Activated naive CD4-positive, alpha-beta T cell treated with anti-CD3 and anti-CD28 coated beads, Interleukin-2, amount 10 ng/mL, durations not matched to agents 7 days and 5 days (primary cell): ENCODE measurements at regions not wholly inside any gene's neighbourhood (a gene's known extent, or its start where the extent isn't known, plus 50 kb on each side); places are given as distances from the start of the nearest gene placed in this dataset.

Experiments used
- CTCF ChIA-PET: fragments of 350-600 bp; sonication (Branson Sonifier 250); formaldehyde crosslinking; loops from one replicate; lab custom pipeline; 2021; ENCODE audit warnings: antibody characterized with exemption; lab: Charles Lee
- DNase-seq: peaks from one replicate; pipeline ENCODE4 v3.0.0-alpha.2; 2020
- H3K27ac Mint-ChIP-seq: one replicate; pipeline ENCODE4 v1.8.0; 2021; ENCODE audit warnings: mild to moderate bottlenecking, moderate library complexity, mixed read lengths
- H3K27me3 Mint-ChIP-seq: one replicate; pipeline ENCODE4 v1.8.0; 2021; ENCODE audit warnings: mild to moderate bottlenecking, mixed read lengths
- H3K36me3 Mint-ChIP-seq: one replicate; pipeline ENCODE4 v1.8.0; 2021; ENCODE audit warnings: mixed read lengths
- H3K4me1 Mint-ChIP-seq: one replicate; pipeline ENCODE4 v1.8.0; 2021; ENCODE audit warnings: mixed read lengths
- H3K4me3 Mint-ChIP-seq: one replicate; pipeline ENCODE4 v1.8.0; 2021; ENCODE audit warnings: mild to moderate bottlenecking, moderate library complexity, mixed read lengths
- H3K9me3 Mint-ChIP-seq: one replicate; pipeline ENCODE4 v1.8.0; 2021; ENCODE audit warnings: mixed read lengths

DNA sequence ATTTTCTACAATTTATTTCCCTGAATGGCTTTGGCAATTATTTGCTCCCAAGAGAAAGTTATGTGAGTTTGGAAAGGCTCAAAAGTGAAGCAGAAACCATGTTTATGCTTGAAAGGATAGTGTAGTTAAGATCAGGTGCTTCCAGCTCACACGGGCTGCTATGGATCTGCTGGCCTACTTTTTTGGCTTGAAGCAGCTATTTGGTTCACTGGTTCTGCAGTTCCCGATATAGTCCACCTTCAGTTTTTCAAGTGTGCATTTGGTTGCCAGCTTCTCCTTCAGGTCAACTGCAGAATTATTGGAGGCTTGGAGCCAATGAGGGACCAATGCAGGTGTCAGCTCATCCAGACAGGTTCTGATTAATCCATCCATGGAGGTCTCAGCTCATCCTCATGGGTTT is 484.3 kb upstream of the SEMA3A start:
- no peaks in the 10 kb centered on the region for H3K36me3 Mint-ChIP-seq
- H3K4me3 Mint-ChIP-seq: no peak overlapping the region
- no peaks in the 10 kb centered on the region for H3K9me3 Mint-ChIP-seq
- CTCF ChIA-PET: no interaction called here
- H3K27ac Mint-ChIP-seq: no peak overlapping the region
- no peak for DNase-seq
- H3K27me3 Mint-ChIP-seq: no peaks in the 10 kb centered on the region
- no peaks in the 10 kb centered on the region for H3K4me1 Mint-ChIP-seq

DNA sequence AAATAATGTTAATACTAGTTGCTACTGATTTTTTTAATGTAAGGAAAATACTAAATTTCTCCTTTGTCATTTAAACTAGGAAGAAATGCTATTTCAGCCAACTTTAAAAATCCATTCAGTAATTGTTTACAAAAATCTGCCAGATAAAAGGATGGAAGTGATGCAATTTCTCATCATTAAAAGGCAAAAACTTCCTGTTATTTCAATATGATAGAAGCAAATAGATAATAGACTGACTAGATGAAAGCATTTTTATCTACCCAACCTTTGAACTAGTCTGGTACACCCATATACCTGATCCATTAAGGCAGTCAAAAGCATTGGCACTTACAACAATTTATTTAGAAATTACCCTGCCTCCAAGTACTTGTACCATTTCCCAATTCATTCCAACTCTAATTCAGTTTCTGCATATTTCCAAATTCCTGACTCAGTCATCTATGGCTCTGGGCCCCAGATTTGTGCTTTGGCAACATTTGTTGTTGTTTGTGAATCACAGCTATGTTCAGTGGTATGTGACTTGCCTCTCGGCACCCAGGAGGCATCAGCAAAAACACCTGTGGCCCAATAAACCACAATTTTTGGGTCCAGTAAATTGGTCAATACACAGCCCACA is 482.6 kb upstream of the SEMA3A start:
- H3K9me3 Mint-ChIP-seq: no peaks in the 10 kb centered on the region
- no peak for DNase-seq
- no peak overlapping the region for H3K4me3 Mint-ChIP-seq
- H3K36me3 Mint-ChIP-seq: no peaks in the 10 kb centered on the region
- H3K27me3 Mint-ChIP-seq: no peaks in the 10 kb centered on the region
- H3K4me1 Mint-ChIP-seq: no peaks in the 10 kb centered on the region
- H3K27ac Mint-ChIP-seq: no peak overlapping the region
- CTCF ChIA-PET: no interaction called here

DNA sequence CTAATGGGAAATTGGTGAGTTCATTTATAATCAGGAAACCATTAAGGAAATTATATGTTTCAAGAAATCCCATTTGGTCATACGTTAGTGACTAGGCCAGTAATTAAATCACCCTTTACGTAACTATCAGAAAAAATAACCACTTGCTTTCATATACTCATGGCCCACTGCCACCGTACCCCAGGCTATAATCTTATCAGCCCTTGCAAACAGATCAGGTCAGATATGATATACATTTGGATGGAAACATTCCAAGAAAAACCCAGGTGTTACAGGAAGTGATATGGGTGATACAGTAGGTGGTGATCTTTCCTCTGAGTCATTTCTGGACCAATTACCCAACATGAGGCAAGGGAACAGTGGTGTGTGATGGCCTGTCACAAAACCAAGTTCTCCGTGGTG is 481.0 kb upstream of the SEMA3A start:
- CTCF ChIA-PET: no interaction called here
- DNase-seq: no peak
- no peak overlapping the region for H3K27ac Mint-ChIP-seq
- no peaks in the 10 kb centered on the region for H3K36me3 Mint-ChIP-seq
- H3K27me3 Mint-ChIP-seq: no peaks in the 10 kb centered on the region
- H3K4me3 Mint-ChIP-seq: no peak overlapping the region
- H3K9me3 Mint-ChIP-seq: no peaks in the 10 kb centered on the region
- no peaks in the 10 kb centered on the region for H3K4me1 Mint-ChIP-seq

DNA sequence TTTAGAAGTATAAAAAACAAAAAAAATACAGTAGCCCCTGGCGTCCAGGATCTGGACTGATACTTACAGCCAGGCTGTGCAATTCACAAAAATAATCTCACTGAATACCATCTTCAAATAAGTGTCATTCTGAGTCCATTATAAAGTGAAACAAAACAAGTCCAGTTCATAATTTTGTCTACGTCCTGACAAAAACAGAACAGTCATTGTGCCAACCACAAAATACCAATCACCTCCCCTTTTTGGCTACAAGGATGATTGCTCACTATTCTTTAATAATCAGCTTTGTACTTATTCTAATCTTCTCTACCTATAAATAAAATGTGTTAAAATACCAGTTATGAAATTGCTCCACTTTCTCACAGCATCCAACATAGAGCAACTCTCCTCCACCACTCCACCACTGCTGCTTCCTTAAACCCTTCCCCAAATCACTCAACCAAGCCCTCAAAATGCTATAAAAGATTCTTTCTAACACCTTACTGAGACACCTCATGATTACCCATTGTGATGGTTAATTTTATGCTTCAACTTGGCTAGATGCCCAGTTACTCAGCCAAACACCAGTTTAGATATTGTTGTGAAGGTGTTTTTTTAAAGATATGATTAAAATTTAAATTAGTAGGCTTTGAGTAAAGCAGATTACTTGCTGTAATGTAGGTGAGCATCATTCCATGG is 479.8 kb upstream of the SEMA3A start:
- Mint-ChIP-seq H3K4me1 (no peaks in the 10 kb centered on the region), H3K27ac (no peak overlapping the region), H3K9me3 (no peaks in the 10 kb centered on the region), H3K4me3 (no peak overlapping the region), H3K27me3 (no peaks in the 10 kb centered on the region), H3K36me3 (no peaks in the 10 kb centered on the region)
- CTCF ChIA-PET: no interaction called here
- DNase-seq: no peak

DNA sequence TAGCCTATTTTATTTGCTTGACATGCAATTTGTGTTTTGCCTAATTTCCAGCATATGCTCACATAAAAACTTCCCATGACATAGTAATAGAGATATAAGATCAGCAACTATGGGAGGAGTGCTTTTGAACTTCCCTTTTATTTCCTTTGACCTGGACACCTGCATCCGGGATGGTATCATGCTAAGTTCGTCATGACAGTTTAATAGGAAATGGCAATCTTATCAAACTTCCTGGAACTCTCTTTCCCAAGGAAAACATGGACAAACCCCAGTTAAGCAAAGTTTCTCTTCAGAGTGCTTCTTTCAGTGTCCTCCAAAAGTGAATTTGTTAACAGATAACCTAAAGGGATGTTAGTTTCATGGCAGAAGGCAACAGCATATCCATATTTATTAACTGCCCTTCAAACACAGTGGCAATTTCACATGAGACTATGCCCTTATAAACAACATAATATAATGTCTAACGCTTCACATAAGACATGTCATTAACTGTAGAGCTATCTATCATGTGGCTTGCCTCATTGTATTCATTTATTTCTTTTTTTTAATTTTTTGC is 474.7 kb upstream of the SEMA3A start:
- no peaks in the 10 kb centered on the region for H3K36me3 Mint-ChIP-seq
- H3K4me1 Mint-ChIP-seq: no peaks in the 10 kb centered on the region
- H3K27me3 Mint-ChIP-seq: no peaks in the 10 kb centered on the region
- CTCF ChIA-PET: no interaction called here
- DNase-seq: no peak
- H3K9me3 Mint-ChIP-seq: no peaks in the 10 kb centered on the region
- H3K4me3 Mint-ChIP-seq: no peak overlapping the region
- H3K27ac Mint-ChIP-seq: no peak overlapping the region

DNA sequence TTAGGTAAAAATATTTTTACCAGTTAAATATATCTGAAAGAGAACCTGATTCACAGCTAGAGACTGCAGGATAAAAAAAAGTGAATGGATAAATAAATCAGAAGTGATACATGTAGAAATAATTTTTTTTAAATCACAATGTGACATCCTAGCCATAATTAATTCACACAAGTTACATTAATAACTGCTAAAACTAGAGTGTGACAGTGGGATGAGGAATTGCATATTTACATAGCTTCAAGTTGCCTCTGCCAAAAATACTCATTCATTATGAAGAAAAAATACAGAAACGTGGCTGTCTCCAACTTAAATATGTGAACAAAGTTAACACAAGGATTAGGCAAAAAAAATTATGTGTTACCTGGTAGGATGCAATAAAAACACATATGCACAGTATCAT is 473.5 kb upstream of the SEMA3A start:
- no peaks in the 10 kb centered on the region for H3K27me3 Mint-ChIP-seq
- no peak for DNase-seq
- H3K9me3 Mint-ChIP-seq: no peaks in the 10 kb centered on the region
- H3K4me3 Mint-ChIP-seq: no peak overlapping the region
- no peaks in the 10 kb centered on the region for H3K36me3 Mint-ChIP-seq
- no peak overlapping the region for H3K27ac Mint-ChIP-seq
- CTCF ChIA-PET: no interaction called here
- no peaks in the 10 kb centered on the region for H3K4me1 Mint-ChIP-seq

DNA sequence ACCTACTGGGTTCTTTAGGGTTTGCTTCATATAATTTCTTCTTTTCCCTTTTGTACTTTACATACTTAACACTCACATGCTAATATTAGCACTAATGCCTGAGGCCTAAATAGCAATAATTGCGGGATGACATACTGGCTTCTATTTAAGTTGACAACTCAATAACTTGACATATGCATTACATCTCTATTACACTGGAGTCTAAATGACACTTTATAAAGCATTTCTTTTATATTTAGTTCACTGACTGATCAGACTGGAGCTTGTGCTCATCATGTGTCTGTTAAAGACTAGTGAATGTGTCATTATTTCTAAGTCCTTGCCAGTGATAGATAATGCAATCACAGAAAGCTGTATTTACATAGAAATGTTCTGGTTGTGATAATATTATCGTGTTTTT is 472.1 kb upstream of the SEMA3A start:
- no peaks in the 10 kb centered on the region for H3K36me3 Mint-ChIP-seq
- H3K27me3 Mint-ChIP-seq: no peaks in the 10 kb centered on the region

DNA sequence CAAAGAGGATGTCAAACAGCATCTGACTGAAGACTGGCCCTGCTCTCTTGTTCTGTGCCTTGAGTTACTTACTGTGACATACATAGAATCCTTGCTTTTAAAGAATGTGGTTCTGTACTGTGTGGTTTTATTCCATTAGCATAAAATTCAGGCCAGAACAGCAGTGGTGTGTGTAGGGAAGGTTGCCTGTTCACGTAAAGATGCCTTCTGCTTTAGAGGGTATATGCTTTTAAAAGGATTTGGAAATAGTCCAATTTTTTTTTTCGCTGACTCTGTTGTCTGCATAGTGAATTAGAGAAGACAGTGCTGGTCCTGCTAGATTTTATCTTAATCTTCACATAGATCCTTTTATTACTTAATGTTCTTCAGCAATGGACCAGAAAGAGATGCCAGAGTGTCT is 470.8 kb upstream of the SEMA3A start:
- no peaks in the 10 kb centered on the region for H3K4me1 Mint-ChIP-seq
- H3K36me3 Mint-ChIP-seq: no peaks in the 10 kb centered on the region
- H3K4me3 Mint-ChIP-seq: no peak overlapping the region
- no peak for DNase-seq
- H3K9me3 Mint-ChIP-seq: no peaks in the 10 kb centered on the region
- CTCF ChIA-PET: no interaction called here
- H3K27ac Mint-ChIP-seq: no peak overlapping the region
- H3K27me3 Mint-ChIP-seq: no peaks in the 10 kb centered on the region

More for the DNA sequence above, 472.1 kb upstream of the SEMA3A start:
- Mint-ChIP-seq H3K4me1 (no peaks in the 10 kb centered on the region), H3K4me3 (no peak overlapping the region), H3K9me3 (no peaks in the 10 kb centered on the region), H3K27ac (no peak overlapping the region)
- no peak for DNase-seq
- CTCF ChIA-PET: no interaction called here

DNA sequence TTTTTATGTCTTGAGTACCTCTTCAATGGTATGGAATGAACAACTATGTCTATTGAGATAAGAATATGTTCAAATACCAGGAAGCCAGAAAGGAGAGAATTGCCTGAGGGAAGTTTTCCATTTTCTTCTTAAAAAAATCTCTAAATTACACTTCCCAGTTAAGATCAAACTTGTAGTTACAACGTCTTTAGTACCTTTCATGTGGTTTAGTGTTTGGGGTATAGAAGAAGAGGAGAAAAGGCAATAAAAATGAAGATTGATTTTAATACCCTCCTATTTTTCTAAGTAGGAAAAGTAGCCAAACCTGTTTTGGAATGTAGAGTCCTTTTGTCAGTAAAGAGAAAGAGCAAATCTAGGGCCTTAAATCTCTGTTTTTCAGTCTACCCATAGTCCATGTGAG is 470.0 kb upstream of the SEMA3A start:
- Mint-ChIP-seq H3K4me3 (no peak overlapping the region), H3K4me1 (no peaks in the 10 kb centered on the region), H3K27ac (no peak overlapping the region), H3K27me3 (no peaks in the 10 kb centered on the region), H3K36me3 (no peaks in the 10 kb centered on the region), H3K9me3 (no peaks in the 10 kb centered on the region)
- CTCF ChIA-PET: no interaction called here
- no peak for DNase-seq

DNA sequence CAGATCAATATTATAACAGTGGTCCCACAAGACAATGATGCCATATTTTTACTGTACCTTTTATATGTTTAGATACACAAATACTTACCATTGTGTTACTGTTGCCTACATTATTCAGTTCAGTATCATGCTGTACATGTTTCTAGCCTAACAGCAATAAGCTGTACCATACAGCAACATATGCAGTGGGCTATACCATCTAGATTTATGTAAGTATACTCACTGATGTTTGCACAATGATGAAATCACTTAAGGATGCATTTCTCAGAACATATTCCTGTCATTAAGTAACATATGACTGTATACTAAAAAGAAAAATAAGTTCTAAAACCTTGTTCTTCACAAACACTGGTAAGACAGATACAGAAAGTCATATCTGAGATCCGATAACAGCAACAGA is 468.6 kb upstream of the SEMA3A start:
- CTCF ChIA-PET: no interaction called here
- no peak for DNase-seq
- Mint-ChIP-seq H3K4me1 (no peaks in the 10 kb centered on the region), H3K27ac (no peak overlapping the region), H3K36me3 (no peaks in the 10 kb centered on the region), H3K9me3 (no peaks in the 10 kb centered on the region), H3K27me3 (no peaks in the 10 kb centered on the region), H3K4me3 (no peak overlapping the region)

DNA sequence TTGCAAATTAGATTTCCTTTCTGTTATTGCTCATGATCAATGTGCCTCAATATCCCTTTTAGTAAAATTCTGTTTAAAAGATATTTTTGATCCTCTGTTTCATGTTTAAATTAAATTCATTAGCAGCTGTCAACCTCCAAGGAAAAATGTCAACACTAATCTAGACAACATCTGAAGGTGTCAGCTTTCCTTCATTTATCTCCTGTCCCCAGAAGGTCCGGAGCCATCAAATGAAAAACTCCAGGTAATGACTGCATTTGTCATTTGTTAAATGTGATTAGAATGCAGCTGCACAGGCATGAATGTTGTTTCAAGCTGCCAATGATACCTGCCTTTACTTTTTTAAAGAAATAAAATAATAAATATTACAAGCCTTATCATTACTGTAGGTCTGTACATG is 463.7 kb upstream of the SEMA3A start:
- no peaks in the 10 kb centered on the region for H3K36me3 Mint-ChIP-seq
- H3K27me3 Mint-ChIP-seq: no peaks in the 10 kb centered on the region
- no peak overlapping the region for H3K27ac Mint-ChIP-seq
- no peaks in the 10 kb centered on the region for H3K9me3 Mint-ChIP-seq
- CTCF ChIA-PET: no interaction called here
- DNase-seq: no peak
- H3K4me3 Mint-ChIP-seq: no peak overlapping the region
- H3K4me1 Mint-ChIP-seq: no peaks in the 10 kb centered on the region

DNA sequence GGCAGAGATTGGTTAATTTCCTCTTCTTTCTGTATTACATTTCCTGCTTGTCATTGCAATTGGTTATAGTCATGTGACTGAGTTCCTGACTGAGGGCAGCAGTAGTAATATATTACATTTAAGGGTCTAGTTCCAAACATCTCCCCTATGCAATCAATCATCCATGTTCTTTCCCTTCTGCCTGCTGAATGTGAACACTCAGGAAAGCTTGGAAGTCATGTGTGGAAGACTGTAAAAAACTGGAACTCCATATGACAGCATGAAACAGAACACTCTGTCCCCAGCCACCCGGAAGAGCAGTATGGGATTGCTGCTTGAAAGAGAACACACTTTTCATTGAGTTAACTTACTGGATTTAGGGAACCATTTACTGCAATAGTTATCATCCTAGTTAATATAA is 459.7 kb upstream of the SEMA3A start:
- no peak overlapping the region for H3K27ac Mint-ChIP-seq
- no peaks in the 10 kb centered on the region for H3K9me3 Mint-ChIP-seq
- no peaks in the 10 kb centered on the region for H3K36me3 Mint-ChIP-seq
- no peaks in the 10 kb centered on the region for H3K27me3 Mint-ChIP-seq
- H3K4me1 Mint-ChIP-seq: no peaks in the 10 kb centered on the region
- DNase-seq: no peak
- no peak overlapping the region for H3K4me3 Mint-ChIP-seq
- CTCF ChIA-PET: no interaction called here

DNA sequence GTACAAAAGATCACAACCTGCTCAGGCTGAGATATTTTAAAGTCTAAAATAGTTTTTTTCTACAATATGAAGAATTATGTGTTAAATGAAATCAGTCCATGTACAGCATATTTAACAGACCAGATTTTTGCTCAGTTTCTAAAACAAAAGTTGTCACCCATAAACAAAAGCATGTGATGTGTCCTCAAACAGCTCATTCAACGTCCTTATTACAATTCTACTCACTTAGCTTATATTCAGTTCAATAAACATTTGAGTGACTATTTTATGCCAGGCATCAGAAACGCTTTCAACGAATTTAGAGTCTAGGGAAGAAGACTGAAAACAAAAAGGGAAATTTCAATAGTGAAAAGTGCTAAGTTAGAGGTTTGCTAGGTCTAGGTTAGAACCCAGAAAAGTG is 457.3 kb upstream of the SEMA3A start:
- no peaks in the 10 kb centered on the region for H3K36me3 Mint-ChIP-seq
- H3K4me1 Mint-ChIP-seq: no peaks in the 10 kb centered on the region
- CTCF ChIA-PET: interaction anchor here (0.6 to 0.7 kb wide), 2 partner anchors 24 to 474 kb away, joined by 3 to 4 read pairs; no protein-coding TSS in a partner anchor
- H3K27ac Mint-ChIP-seq: no peak overlapping the region
- DNase-seq: no peak
- H3K9me3 Mint-ChIP-seq: no peaks in the 10 kb centered on the region
- no peak overlapping the region for H3K4me3 Mint-ChIP-seq
- no peaks in the 10 kb centered on the region for H3K27me3 Mint-ChIP-seq

DNA sequence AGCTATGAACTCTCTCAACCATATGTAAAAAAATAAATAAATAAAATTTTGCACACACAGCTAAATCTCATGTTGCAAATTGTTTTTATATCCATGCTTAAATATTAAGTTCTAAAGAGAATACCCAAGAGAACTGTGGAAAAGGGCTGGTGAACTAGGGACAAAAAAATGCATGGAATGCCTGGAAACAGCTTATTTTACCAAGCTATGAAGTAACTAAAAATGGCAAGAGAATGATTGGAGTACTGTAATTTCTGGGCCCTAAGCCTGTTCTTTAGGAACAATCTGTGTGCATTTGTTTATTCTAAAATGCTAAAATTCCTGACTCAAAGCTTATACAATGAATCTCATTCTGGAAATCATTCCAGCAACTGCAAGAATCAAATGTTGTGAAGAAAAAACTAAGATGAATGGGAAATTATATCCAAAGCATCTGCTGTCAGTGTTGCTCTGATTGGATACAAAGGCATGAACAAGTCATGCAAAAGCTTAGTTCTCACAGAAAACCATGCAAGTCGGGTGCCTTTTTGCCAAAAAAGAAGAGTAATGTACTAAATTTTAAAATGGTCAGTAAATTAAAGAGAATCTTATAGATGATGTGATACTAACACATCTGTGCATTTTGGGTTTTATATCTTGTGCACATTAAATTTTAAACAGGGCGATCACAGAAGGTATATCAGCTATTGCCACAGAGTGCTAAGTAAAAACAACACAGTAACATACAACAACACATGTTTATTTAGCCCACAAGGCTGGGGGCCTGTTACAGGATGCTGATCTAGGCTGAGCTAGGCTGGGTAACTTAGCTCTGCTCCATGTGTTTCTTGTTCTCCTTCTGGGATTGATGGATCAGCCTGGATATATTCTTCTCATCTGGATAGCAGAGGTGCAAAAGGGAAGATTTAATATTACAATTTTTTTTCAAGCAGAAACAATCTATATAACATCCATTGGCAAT is 453.5 kb upstream of the SEMA3A start:
- CTCF ChIA-PET: interaction anchor here (0.7 kb wide), 1 partner anchor 94 kb away, joined by 3 read pairs; no protein-coding TSS in a partner anchor
- H3K36me3 Mint-ChIP-seq: no peaks in the 10 kb centered on the region
- H3K27me3 Mint-ChIP-seq: no peaks in the 10 kb centered on the region
- DNase-seq: no peak
- H3K4me1 Mint-ChIP-seq: no peaks in the 10 kb centered on the region
- no peak overlapping the region for H3K27ac Mint-ChIP-seq
- no peak overlapping the region for H3K4me3 Mint-ChIP-seq
- H3K9me3 Mint-ChIP-seq: no peaks in the 10 kb centered on the region
